Hepatocyte (in vitro differentiated cells): ENCODE measurements at regions not wholly inside any gene's neighbourhood (a gene's known extent, or its start where the extent isn't known, plus 50 kb on each side); places are given as distances from the start of the nearest gene placed in this dataset.

Source experiments
- EZH2 ChIP-seq: fragments of 200-600 bp; sonication (generic); IDR thresholded peaks from 2 replicates; pipeline ENCODE4 v1.6.1; 2016; ENCODE audit warnings: antibody characterized with exemption, mild to moderate bottlenecking, borderline replicate concordance
- TF ChIP-seq, protein P1 (sequence below): fragments of 200-600 bp; sonication (generic); IDR thresholded peaks from 2 replicates; pipeline ENCODE4 v1.5.1; 2016; ENCODE audit warnings: antibody characterized with exemption, mild to moderate bottlenecking; ENCODE audit not compliant: poor library complexity

DNA sequence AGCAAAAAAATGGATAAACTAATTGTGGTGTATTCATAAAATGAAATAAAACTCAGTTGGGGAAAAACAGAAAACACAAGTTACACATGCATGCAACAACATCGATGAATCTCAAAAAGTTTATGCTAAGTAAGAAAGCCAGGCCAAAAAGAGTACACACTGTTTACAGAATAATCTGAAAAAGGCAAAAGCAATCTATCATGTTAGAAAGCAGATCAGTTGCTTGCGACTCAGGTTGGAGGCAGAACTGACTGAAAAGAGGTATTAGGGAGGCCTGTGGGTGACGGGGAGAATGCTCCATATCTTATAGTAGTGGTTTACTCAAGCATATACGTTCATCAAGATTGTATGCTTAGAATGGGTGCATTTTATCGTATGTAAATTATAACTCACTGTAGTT lies 119.2 kb downstream of the ARRDC3 start:
- TF ChIP-seq, protein P1, sequence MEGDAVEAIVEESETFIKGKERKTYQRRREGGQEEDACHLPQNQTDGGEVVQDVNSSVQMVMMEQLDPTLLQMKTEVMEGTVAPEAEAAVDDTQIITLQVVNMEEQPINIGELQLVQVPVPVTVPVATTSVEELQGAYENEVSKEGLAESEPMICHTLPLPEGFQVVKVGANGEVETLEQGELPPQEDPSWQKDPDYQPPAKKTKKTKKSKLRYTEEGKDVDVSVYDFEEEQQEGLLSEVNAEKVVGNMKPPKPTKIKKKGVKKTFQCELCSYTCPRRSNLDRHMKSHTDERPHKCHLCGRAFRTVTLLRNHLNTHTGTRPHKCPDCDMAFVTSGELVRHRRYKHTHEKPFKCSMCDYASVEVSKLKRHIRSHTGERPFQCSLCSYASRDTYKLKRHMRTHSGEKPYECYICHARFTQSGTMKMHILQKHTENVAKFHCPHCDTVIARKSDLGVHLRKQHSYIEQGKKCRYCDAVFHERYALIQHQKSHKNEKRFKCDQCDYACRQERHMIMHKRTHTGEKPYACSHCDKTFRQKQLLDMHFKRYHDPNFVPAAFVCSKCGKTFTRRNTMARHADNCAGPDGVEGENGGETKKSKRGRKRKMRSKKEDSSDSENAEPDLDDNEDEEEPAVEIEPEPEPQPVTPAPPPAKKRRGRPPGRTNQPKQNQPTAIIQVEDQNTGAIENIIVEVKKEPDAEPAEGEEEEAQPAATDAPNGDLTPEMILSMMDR = no peak
- no peak for TF ChIP-seq EZH2
